Retinal pigment epithelial cell (primary cell): ENCODE measurements at regions not wholly inside any gene's neighbourhood (a gene's known extent, or its start where the extent isn't known, plus 50 kb on each side); places are given as distances from the start of the nearest gene placed in this dataset.
"Not testable (repeated sequence)": the region's sequence is repeated elsewhere in the genome, so short reads cannot be mapped to it uniquely, and the experiment has no call there.

Experiments used
- DNase-seq: peaks from one replicate; pipeline ENCODE4 v3.0.0-alpha.2; 2010; ENCODE audit warnings: low read depth
- H3K4me3 ChIP-seq: 2 replicates; pipeline ENCODE4 v1.5.1; 2011; ENCODE audit warnings: mild to moderate bottlenecking, low read length, control low read depth, moderate library complexity
- TF ChIP-seq, protein P1 (sequence below): conservative IDR thresholded peaks from 2 replicates; pipeline ENCODE4 v1.5.1; 2011; ENCODE audit warnings: low read depth, low read length, control low read depth, inconsistent platforms

DNA sequence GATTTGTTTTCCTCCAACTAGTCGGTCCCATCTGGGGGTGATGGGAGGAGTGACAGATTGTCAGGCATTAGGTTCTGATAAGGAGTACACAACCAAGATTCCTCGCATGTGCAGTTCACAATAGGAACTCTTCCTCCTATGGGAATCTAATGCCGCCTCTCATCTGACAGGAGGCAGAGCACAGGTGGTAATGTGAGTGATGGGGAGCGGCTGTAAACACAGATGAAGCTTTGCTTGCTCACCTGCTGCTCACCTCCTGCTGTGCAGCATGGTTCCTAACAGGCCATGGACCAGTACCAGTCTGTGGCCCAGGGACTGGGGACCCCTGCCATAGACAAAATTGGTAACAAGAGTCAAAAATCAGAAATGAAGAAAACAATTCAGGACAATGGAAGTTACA is 173.3 kb upstream of the HMHB1 start:
- DNase-seq = no peak
- H3K4me3 ChIP-seq = no peak overlapping the region
- TF ChIP-seq, protein P1, sequence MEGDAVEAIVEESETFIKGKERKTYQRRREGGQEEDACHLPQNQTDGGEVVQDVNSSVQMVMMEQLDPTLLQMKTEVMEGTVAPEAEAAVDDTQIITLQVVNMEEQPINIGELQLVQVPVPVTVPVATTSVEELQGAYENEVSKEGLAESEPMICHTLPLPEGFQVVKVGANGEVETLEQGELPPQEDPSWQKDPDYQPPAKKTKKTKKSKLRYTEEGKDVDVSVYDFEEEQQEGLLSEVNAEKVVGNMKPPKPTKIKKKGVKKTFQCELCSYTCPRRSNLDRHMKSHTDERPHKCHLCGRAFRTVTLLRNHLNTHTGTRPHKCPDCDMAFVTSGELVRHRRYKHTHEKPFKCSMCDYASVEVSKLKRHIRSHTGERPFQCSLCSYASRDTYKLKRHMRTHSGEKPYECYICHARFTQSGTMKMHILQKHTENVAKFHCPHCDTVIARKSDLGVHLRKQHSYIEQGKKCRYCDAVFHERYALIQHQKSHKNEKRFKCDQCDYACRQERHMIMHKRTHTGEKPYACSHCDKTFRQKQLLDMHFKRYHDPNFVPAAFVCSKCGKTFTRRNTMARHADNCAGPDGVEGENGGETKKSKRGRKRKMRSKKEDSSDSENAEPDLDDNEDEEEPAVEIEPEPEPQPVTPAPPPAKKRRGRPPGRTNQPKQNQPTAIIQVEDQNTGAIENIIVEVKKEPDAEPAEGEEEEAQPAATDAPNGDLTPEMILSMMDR = no peak

- DNase-seq = no peak
- TF ChIP-seq, protein P1 = no peak
- H3K4me3 ChIP-seq = no peak overlapping the region
Measured at GRCh38 chr5:143636931-143637528, 174.9 kb upstream of the HMHB1 start.

DNA sequence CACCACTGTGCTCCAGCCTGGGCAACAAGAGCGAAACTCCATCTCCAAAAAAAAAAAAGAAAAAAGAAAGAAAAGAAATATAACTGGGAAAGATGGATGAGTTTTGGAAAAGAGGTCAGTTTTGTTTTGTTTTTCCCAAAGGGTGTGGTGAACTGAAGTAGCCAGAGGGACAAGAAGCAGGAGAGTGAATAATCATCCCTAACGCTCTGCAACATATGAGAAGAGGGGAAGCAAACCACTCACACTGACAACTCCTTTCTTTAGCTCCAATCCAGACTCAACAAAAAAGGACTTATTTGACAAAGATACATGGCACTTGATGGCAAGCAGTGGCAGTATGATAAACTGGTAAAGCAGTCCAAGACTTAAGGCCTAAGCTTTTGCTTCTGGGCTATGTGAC is 176.1 kb upstream of the HMHB1 start:
- TF ChIP-seq, protein P1 = no peak
- H3K4me3 ChIP-seq = no peak overlapping the region
- DNase-seq = no peak

GRCh38 chr5:143635146-143635752 is 176.7 kb upstream of the HMHB1 start:
- no peak overlapping the region for H3K4me3 ChIP-seq
- TF ChIP-seq, protein P1 = no peak
- no peak for DNase-seq

- TF ChIP-seq, protein P1 = no peak
- no peak for DNase-seq
- H3K4me3 ChIP-seq = no peak overlapping the region
Measured at GRCh38 chr5:143634689-143635088, 177.3 kb upstream of the HMHB1 start.

GRCh38 chr5:143629871-143630659 is 181.9 kb upstream of the HMHB1 start:
- no peak for DNase-seq
- no peak overlapping the region for H3K4me3 ChIP-seq

GRCh38 chr5:143625048-143625447 is 186.9 kb upstream of the HMHB1 start:
- not testable (repeated sequence) for DNase-seq

More at GRCh38 chr5:143629871-143630659, 181.9 kb upstream of the HMHB1 start:
- TF ChIP-seq, protein P1 = no peak

More at GRCh38 chr5:143625048-143625447, 186.9 kb upstream of the HMHB1 start:
- H3K4me3 ChIP-seq = not testable (repeated sequence)
